Skeletal muscle tissue (tissue), 3 donors: ENCODE measurements at regions not wholly inside any gene's neighbourhood (a gene's known extent, or its start where the extent isn't known, plus 50 kb on each side); places are given as distances from the start of the nearest gene placed in this dataset.
"Not testable (repeated sequence)": the region's sequence is repeated elsewhere in the genome, so short reads cannot be mapped to it uniquely, and the experiment has no call there.

Source experiments
- H3K27ac ChIP-seq: one replicate; pipeline ENCODE4 v1.7.0; 2013; ENCODE audit warnings: mild to moderate bottlenecking, low read depth, low read length, inconsistent platforms
- H3K27me3 ChIP-seq, 3 donors: one replicate each; pipeline ENCODE4 v1.7.0; 2013; ENCODE audit warnings: low read length in 3 of 3; ENCODE audit not compliant: control insufficient read depth in 3 of 3, insufficient read depth in 3 of 3
- H3K36me3 ChIP-seq, 3 donors: one replicate each; pipeline ENCODE4 v1.7.0; 2013; ENCODE audit warnings: low read length in 3 of 3; ENCODE audit not compliant: control insufficient read depth in 3 of 3, insufficient read depth in 3 of 3
- H3K4me1 ChIP-seq, 3 donors: one replicate each; pipeline ENCODE4 v1.7.0; 2013; ENCODE audit warnings: low read length in 3 of 3, mild to moderate bottlenecking in 3 of 3; ENCODE audit not compliant: control insufficient read depth in 3 of 3, insufficient read depth in 3 of 3
- H3K4me3 ChIP-seq, 3 donors: one replicate each; pipeline ENCODE4 v1.7.0; 2013; ENCODE audit warnings: low read length in 3 of 3
- H3K9ac ChIP-seq, 3 donors: one replicate each; pipeline ENCODE4 v1.7.0; 2013; ENCODE audit warnings: low read length in 3 of 3, mild to moderate bottlenecking in 3 of 3, moderate library complexity in 2 of 3, low read depth in 1 of 3
- H3K9me3 ChIP-seq, 3 donors: one replicate each; pipeline ENCODE4 v1.7.0; 2013; ENCODE audit warnings: low read length in 3 of 3; ENCODE audit not compliant: control insufficient read depth in 3 of 3
- donor health status: Osteomylitis.

- not testable (repeated sequence) for H3K9ac ChIP-seq, H3K4me3 ChIP-seq, H3K27ac ChIP-seq, H3K4me1 ChIP-seq, H3K9me3 ChIP-seq, H3K27me3 ChIP-seq, H3K36me3 ChIP-seq
Observed at GRCh38 chr3:61435361-61435760, 126.0 kb upstream of the PTPRG start.

- Histone ChIP-seq H3K27me3 (no peaks in the 10 kb centered on the region), H3K9ac (no peak overlapping the region), H3K36me3 (no peaks in the 10 kb centered on the region)
Observed at GRCh38 chr3:61438253-61439121, 122.9 kb upstream of the PTPRG start.

GRCh38 chr3:61439122-61439458, 122.3 kb upstream of the PTPRG start:
- Histone ChIP-seq H3K4me1 (peaks cover 0 to 7% (median 4%) of the 10 kb centered on the region in 3 donors), H3K9me3 (no peaks in the 10 kb centered on the region), H3K9ac (no peak overlapping the region), H3K27me3 (no peaks in the 10 kb centered on the region), H3K4me3 (no peak overlapping the region), H3K36me3 (no peaks in the 10 kb centered on the region), H3K27ac (no peak overlapping the region)

More at GRCh38 chr3:61438253-61439121, 122.9 kb upstream of the PTPRG start:
- Histone ChIP-seq H3K4me1 (peaks cover 0 to 7% (median 4%) of the 10 kb centered on the region in 3 donors), H3K27ac (no peak overlapping the region), H3K9me3 (no peaks in the 10 kb centered on the region), H3K4me3 (no peak overlapping the region)

GRCh38 chr3:61442696-61443095, 118.7 kb upstream of the PTPRG start:
- Histone ChIP-seq H3K27me3 (no peaks in the 10 kb centered on the region), H3K36me3 (no peaks in the 10 kb centered on the region), H3K27ac (no peak overlapping the region), H3K4me1 (peaks cover 4 to 11% (median 5%) of the 10 kb centered on the region in 3 donors), H3K4me3 (no peak overlapping the region), H3K9ac (no peak overlapping the region), H3K9me3 (no peaks in the 10 kb centered on the region)

GRCh38 chr3:61443886-61444285, 117.5 kb upstream of the PTPRG start:
- Histone ChIP-seq H3K9me3 (no peaks in the 10 kb centered on the region), H3K27me3 (no peaks in the 10 kb centered on the region), H3K4me1 (peaks cover 0 to 16% (median 5%) of the 10 kb centered on the region in 3 donors), H3K36me3 (no peaks in the 10 kb centered on the region), H3K27ac (no peak overlapping the region), H3K9ac (no peak overlapping the region), H3K4me3 (no peak overlapping the region)

GRCh38 chr3:61444782-61445181, 116.6 kb upstream of the PTPRG start:
- Histone ChIP-seq H3K27me3 (no peaks in the 10 kb centered on the region), H3K9ac (no peak overlapping the region), H3K36me3 (no peaks in the 10 kb centered on the region), H3K27ac (no peak overlapping the region), H3K9me3 (no peaks in the 10 kb centered on the region), H3K4me1 (peaks cover 0 to 9% (median 5%) of the 10 kb centered on the region in 3 donors), H3K4me3 (no peak overlapping the region)

GRCh38 chr3:61445924-61446323, 115.4 kb upstream of the PTPRG start:
- no peak overlapping the region for H3K4me3 ChIP-seq
- peaks cover 0 to 9% (median 5%) of the 10 kb centered on the region in 3 donors for H3K4me1 ChIP-seq
- no peaks in the 10 kb centered on the region for H3K9me3 ChIP-seq
- H3K9ac ChIP-seq = no peak overlapping the region
- H3K27ac ChIP-seq = no peak overlapping the region
- no peaks in the 10 kb centered on the region for H3K36me3 ChIP-seq
- no peaks in the 10 kb centered on the region for H3K27me3 ChIP-seq

GRCh38 chr3:61446341-61446740, 115.0 kb upstream of the PTPRG start:
- Histone ChIP-seq H3K9ac (no peak overlapping the region), H3K9me3 (no peaks in the 10 kb centered on the region), H3K27me3 (no peaks in the 10 kb centered on the region), H3K4me1 (peaks cover 0 to 9% (median 5%) of the 10 kb centered on the region in 3 donors), H3K36me3 (no peaks in the 10 kb centered on the region), H3K27ac (no peak overlapping the region), H3K4me3 (no peak overlapping the region)

GRCh38 chr3:61448378-61448777, 113.0 kb upstream of the PTPRG start:
- no peak overlapping the region for H3K4me3 ChIP-seq
- peaks cover 0 to 9% (median 5%) of the 10 kb centered on the region in 3 donors for H3K4me1 ChIP-seq
- no peaks in the 10 kb centered on the region for H3K9me3 ChIP-seq
- H3K27ac ChIP-seq = no peak overlapping the region
- H3K27me3 ChIP-seq = no peaks in the 10 kb centered on the region
- no peak overlapping the region for H3K9ac ChIP-seq
- no peaks in the 10 kb centered on the region for H3K36me3 ChIP-seq

GRCh38 chr3:61449327-61450040, 111.9 kb upstream of the PTPRG start:
- H3K27me3 ChIP-seq = no peaks in the 10 kb centered on the region
- no peaks in the 10 kb centered on the region for H3K36me3 ChIP-seq
- no peak overlapping the region for H3K9ac ChIP-seq
- no peaks in the 10 kb centered on the region for H3K9me3 ChIP-seq
- peaks cover 0 to 9% (median 5%) of the 10 kb centered on the region in 3 donors for H3K4me1 ChIP-seq
- no peak overlapping the region for H3K4me3 ChIP-seq
- no peak overlapping the region for H3K27ac ChIP-seq
